Fibroblast of villous mesenchyme (primary cell): ENCODE measurements at regions not wholly inside any gene's neighbourhood (a gene's known extent, or its start where the extent isn't known, plus 50 kb on each side); places are given as distances from the start of the nearest gene placed in this dataset.

Source experiments
- DNase-seq: peaks from one replicate; pipeline ENCODE4 v3.0.0-alpha.2; 2010; ENCODE audit warnings: low read depth
- H3K4me3 ChIP-seq: 2 replicates; pipeline ENCODE4 v1.5.1; 2011; ENCODE audit warnings: low read depth, mild to moderate bottlenecking, low read length
- CTCF ChIP-seq: IDR thresholded peaks from 2 replicates; pipeline ENCODE4 v1.5.1; 2012; ENCODE audit warnings: low read depth, mild to moderate bottlenecking, low read length; ENCODE audit not compliant: insufficient read depth

GRCh38 chr2:114175507-114175906 lies 266.9 kb upstream of the DPP10 start:
- H3K4me3 ChIP-seq, result no peak overlapping the region
- DNase-seq, result no peak
- no peak for TF ChIP-seq CTCF

- no peak for DNase-seq
- no peak for TF ChIP-seq CTCF
- H3K4me3 ChIP-seq, result no peak overlapping the region
Observed at GRCh38 chr2:114185501-114185900, 256.9 kb upstream of the DPP10 start.

- no peak for TF ChIP-seq CTCF
- DNase-seq, result no peak
- H3K4me3 ChIP-seq, result no peak overlapping the region
Observed at GRCh38 chr2:114192362-114192761, 250.1 kb upstream of the DPP10 start.

- no peak overlapping the region for H3K4me3 ChIP-seq
- no peak for DNase-seq
- no peak for TF ChIP-seq CTCF
Observed at GRCh38 chr2:114201781-114202180, 240.7 kb upstream of the DPP10 start.

- TF ChIP-seq CTCF, result no peak
- no peak overlapping the region for H3K4me3 ChIP-seq
- no peak for DNase-seq
Observed at GRCh38 chr2:114203679-114204078, 238.8 kb upstream of the DPP10 start.

- no peak for DNase-seq
- TF ChIP-seq CTCF, result no peak
- no peak overlapping the region for H3K4me3 ChIP-seq
Observed at GRCh38 chr2:114213808-114214207, 228.6 kb upstream of the DPP10 start.

GRCh38 chr2:114218383-114218782 lies 224.1 kb upstream of the DPP10 start:
- DNase-seq, result no peak
- no peak for TF ChIP-seq CTCF
- H3K4me3 ChIP-seq, result no peak overlapping the region
